NCI-H446 treated with DMSO at 0.1 percent for 48 hours (cell line): ENCODE measurements at regions not wholly inside any gene's neighbourhood (a gene's known extent, or its start where the extent isn't known, plus 50 kb on each side); places are given as distances from the start of the nearest gene placed in this dataset.
"Not testable (repeated sequence)": the region's sequence is repeated elsewhere in the genome, so short reads cannot be mapped to it uniquely, and the experiment has no call there.

Source experiments
- DNase-seq: peaks from one replicate; lab custom pipeline; 2025; lab: John Stamatoyannopoulos, UW

DNA sequence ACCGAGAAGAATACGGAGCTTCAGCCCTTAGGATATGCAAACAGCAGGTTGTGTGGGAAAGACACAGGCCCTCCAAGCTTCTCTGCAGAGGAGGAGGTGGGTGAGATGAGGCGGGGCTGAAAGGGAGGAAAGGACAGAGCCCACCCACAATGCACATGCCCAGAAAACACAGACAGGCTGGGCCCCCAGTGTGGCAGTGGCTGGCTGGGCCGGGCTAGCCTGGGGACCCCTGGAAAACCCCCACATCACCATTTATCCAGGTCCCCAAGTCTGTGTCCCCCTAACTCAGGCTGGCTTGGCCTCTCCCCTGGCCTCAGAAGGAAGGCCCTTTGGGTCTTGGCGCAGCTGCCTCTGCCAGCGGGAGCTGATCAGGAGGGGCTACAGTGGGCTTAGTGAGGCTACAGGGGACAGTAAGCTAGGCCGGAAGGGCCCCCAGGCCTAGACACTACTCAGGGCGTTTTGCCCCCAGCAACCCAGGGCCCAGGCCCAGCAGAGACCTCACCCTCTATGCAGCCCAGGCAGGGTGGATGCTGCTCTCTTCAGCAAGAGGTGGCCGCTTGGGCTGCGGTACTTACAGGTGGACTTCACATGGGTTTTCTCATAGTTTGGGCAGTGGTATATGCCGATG lies 119.5 kb downstream of the TUBA3C start:
- DNase-seq: no peak

DNA sequence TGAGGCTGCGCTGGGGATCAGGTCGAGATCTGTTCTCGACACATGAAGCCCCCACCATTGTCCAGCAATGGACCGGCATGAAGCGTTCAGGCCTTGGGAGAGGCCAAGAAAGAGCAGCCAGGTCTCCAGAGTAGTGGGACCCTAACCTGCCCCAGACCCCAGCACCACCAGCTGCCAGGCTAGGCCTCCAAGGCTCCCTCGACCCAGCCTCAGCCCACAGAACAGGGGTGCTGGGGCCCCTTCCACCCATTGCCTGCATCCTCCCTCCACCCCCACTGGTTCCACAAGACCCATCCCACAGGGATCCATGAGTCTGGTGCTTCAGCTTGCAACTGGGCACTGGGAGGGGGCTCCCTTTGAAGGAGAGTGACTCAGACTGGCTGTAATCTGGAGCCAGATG lies 120.3 kb downstream of the TUBA3C start:
- DNase-seq: no peak

DNA sequence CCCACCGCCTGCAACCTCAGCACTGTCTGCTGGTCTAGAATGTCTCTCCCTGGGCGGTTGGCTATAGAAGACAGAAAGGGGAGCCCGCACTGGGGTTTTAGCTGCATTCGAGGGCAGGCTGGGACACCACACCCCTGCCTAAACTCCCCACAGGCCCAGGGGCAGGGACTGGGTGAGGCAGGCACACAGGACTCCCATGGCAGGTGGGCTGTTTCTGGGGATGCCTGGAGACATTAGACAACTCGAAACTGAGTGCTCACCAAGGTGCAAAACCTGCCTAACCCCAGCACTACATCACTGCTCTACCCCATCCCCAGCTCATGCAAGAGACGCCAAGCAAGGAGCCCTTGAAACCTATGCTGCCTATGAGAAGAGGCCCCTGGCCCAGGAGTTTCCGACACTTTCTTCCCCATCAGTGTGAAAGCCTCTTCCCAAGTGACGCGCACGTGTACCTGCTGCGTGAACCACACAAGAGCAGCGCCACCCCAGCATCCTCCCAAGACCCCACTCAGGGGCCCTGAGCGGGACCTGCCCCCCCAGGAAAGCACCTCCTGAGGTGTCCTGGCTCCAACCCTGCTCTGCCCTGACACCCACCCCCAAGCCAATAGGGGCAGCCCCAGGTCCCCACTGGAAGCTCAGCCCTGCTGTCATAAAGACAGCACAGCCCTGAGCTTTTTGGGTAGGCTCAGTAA lies 121.2 kb downstream of the TUBA3C start:
- no peak for DNase-seq

DNA sequence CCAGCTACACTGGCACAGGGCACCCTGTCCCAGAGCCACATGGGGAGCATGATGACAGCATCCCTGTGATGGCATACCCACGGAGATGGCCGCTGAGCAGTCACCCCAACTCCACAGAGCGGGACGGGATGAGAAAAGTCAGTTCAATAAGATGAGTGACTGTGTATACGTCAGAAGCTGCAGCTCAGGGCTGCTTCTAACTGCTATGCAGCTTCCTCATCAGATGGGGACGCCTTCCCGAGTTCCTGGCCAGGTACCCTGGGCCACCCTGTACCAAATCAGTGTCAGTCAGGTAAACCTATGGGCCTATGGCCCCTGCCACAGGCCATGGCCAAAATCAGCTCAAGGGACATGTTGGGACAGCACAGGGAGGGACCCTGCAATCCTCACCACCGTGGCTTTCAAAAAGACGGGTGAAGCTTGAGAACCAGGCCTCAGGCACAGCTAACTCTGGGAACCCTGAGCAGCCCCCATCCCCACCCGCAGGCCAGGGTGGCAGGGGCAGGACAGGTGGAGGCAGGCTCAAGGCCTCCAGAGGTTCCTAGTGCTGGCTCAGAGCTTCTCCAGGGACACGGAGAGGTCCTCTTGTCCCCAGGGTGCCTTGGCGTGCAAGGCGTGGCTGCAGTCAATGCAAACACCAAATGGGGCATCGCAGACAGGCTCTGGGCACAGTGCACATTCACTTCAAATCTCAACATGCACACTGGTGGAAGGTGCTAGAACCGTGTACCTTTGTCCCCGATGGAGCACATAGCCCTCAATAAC lies 122.4 kb downstream of the TUBA3C start:
- DNase-seq: no peak

DNA sequence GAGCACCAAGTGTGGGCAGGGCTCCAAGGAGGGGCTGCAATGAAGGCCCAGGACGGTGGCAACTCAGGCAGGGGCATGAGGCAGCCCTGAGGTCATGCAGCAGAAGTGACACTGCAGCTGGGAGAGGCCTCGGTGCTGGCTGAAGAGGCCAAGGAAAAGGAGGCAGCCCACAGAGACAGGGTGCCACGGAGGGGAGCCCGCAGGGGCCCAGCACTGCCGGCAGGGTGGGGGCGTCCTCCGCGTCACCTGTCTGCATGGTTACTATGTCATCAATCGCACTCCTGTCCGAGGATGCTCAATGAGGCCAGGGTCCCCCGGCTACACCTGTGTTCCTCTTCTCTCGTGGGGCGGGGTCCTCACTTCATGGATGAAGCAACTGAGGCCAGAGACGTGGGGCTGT lies 123.1 kb downstream of the TUBA3C start:
- no peak for DNase-seq

DNA sequence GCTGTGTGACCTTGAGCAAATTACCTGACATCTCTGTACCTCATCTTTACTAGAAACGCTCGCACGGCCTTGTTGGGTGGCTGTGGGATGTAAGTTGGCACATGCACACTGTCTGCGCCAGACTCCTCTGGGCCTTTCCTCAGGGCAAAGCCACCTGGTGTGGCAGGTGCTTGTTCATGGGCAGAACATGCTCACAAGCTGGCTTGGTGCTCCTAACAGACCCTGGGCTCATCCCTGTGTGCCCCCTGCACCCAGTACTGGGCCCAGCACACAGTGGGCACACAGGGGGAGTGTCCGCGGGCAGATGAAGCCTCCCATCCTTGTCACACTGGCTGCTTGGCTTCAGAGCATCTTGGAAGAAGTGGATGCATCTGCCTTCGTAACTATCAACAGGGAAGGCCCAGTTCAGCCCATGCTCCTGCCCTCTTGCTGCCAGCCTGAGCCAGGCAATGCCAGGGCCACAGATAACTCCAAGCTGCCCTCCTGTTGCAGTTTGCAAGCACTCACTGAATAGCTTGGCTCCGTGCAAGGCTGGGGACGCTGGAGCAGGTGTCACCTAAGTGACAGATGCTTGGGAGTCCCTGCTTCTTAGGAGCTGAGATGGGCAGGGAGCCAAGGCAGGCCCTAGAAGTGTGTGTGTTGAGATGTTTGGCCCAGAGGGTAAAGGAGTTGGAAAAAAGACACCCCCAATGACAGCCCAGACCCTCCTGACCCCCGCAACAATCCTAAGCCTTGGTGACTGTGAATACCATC lies 123.9 kb downstream of the TUBA3C start:
- no peak for DNase-seq

DNA sequence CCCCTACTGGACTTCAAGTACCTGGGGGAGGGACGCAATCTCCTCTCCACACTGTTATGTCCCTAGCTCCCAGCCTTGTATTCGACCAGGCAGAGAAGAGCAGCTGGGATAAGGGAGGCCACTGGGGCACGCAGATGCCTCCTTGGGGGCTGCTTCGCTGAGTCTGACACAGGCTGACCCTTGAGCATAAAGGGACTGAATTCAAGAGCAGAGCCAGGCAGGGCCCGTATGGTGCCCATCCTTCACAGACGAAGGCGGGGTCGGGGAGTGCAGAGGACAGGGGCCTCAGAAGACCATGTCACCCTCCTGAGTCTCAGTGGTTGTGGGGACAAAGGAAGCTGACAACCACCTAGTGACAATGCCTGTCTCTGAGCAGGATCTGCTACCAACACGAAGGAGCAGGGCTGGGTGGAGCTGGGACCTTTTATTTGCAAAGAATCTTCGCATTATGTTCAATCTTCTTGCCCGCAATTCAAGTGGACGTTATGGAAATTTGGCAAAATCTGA lies 124.6 kb downstream of the TUBA3C start:
- no peak for DNase-seq

DNA sequence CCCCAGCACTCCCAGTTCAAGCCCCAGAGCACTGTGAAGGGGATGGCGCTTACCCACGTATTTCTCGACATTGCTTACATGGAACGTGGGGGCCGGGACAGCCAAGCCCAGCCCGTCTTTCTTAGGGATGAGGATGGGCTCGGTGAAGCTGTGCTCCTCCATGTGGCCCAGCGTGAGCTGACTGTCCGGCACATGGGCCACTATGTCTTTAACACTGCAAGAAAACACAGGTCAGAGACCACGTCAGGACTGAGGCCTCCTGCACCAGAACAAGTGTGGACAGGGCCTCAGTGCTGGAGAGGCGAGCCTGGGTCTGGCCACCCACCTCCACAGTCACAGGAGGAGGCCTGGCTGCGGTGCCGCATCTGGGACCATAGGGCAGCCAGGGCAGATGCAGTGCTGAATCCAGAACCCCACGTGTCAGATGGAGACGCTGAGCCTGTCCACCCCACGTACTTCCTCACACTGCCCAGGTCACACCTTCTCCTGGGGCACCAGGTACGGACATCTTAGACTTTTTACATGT lies 125.2 kb downstream of the TUBA3C start:
- DNase-seq: no peak

DNA sequence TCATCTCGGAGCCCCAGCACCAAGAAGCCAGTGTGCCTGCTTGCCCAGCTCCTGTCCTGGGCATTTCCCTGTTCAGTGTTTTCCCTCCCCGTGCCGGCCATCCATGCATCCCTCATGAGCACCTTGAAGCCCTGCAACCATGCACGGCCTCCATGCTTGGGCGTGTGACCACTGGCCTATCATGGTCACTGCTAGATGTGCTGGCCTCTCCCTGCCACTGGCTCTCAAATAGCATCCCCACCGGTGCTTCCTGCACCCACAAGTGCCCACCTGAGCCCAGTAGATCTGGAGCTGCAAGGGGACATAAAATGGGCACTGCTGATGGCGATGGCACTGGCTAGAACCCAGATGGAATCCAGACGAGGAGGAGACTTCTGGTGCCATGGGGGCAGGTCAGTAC lies 126.0 kb downstream of the TUBA3C start:
- no peak for DNase-seq

DNA sequence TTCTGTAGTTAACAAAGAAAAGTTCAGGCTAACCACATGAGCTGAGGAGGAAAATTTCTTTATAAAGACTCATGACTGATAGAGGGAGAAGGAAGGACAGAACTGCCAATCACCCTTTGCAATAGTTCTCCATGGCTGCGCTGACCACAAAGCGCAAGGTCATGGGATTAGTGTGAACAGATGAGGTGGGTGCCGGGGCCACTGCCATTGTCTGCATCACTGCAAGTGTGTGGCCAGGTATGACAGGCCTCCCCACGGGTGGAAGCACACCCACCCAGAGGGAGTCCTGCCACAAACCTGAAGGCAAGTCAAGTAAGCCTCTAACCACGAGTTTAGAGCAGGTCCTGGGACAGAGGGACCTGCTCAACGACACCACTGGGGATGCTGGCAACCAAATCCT lies 128.1 kb downstream of the TUBA3C start:
- no peak for DNase-seq

DNA sequence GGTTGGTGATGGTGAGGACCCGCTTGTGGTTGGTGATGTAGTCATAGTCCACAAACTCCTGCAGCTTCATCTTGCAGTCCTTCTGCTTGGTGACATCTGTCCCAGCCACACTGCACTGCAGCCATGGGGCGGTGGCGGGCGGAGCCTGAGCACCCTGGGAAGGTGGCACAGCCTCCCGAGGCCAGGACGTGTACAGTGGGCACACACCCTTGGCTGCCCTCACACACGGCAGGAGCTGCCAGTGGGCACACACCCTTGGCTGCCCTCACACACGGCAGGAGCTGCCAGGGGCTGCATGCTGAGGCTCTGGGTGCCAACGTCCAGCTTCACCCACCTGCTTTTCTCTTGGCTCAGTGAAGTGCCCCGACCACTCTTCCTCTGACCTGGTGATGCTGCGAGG lies 128.7 kb downstream of the TUBA3C start:
- no peak for DNase-seq

DNA sequence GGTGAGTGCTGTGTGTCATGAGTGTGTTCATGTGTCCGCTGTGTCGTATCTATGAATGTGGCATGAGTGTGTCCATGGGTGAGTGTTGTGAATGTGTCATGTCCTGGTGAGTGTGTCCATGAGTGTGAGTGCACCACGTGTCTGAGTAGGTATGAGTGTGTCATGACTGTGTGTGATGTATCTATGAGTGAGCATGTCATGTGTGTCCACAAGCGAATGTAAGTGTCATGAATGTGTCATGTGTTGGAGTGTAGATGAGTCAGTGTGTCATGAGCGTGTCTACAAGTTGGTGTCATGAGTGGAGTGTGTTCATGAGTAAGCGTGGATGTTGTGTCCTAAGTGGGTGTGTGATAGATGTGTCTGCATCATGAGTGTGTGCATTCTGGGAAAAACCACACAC lies 129.4 kb downstream of the TUBA3C start:
- no peak for DNase-seq

DNA sequence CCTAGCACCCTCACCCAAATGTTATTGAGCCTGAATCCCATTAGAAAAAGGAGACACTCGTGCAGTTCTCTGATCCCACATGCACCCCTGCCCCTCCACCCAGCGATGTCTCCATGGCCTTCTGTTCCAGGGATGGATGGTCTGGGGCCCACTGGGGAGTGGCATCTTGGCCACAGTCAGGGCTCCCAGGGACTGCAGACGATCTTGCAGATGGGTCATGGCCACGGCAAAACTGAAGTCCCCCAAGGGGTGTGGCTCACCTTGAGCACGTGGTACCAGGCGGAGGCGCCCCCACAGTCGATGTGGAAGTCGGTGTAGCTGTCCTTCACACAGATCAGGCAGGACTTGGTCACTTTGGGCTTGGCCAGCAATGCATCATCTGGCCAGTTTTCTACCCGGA lies 130.7 kb downstream of the TUBA3C start:
- no peak for DNase-seq

DNA sequence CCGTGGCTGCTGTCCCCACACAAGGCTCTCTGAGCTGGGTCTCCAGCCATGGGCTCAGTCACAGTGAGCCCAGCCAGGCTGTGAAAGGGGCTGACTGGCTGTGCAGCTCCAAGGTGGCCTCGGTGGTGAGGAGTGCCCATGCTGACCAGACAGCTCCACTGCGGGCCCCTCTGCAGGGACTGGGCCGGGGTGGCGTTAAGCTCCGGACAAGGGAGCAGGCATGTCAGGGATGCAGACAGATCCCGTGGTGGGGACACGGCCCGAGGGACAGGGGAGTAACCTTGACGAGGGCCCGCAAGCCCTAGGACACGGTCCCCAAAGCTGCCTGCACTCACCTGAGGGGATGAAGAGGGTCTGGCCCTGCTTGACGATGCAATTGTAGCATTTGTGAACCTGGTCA lies 132.0 kb downstream of the TUBA3C start:
- not testable (repeated sequence) for DNase-seq

DNA sequence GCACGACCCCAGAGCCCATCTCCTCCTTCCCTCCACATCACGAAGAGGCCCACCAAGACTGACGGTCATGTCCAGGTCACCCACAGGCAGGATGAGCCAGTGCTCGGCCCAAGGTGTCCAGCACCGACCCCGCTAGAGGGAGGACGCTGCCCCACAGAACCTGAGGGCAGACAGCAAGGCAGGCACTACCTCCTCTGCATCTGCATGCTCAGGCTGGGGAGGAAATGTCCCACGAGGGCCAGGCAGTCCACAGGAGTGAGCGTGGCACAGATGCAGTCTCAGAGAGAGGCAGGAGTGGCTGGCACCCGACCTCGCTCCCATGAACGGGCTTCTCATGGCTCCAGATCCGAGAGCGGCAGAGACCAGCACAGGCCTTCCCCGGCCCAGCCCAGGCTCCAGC lies 133.2 kb downstream of the TUBA3C start:
- no peak for DNase-seq

DNA sequence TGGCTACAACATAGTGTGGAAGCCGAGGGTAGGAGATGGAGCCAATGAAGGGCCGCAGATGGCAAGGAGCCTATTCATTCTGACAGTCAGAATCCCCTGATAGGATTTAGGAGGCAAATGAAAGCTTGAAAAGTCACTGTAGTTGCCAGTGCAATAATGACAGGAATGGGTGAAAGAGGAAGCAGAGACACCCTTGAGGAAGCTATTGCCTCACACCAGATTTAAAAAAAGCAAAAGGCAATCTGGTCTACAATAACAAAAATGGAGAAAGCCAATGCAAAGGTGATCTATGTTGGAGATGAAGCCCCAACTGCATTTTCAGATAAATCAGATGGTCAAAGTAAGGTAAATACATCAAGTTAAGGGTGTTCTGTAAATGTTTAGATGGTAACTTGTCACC lies 158.5 kb downstream of the TUBA3C start:
- DNase-seq: no peak

DNA sequence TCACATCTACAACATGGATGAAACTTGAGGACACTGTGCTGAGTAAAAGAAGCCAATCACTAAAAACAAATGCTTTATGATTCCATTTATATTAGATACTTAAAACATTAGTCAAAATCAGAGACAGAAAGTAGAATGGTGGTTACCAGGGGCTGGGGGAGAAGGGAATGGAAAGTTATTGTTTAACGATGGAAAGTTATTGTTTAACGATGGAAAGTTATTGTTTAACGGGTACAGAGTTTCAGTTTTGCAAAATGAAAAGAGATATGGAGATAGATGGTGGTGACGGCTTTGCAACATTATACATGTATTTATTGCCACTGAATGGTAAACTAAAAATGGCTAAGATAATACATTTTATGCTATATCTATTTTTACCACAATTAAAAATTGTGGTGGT lies 160.6 kb downstream of the TUBA3C start:
- no peak for DNase-seq

DNA sequence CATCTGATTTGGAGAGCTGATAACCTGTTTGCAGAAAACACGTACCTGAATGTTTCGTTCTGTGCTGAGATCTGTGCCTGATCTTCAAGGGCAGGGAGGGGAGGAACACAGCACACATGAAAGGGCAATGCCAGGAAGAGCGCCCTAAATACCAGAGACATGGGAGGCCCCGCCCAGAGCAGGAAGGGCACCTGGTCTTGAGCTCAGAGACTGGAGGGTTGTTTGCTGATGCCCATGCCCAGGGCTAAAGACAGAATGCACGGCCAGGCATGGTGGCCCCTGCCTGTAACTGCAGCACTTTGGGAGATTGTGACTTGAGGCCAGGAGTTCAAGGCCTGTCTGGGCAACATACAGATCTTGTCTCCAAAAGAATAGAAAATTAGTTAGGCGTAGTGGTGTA lies 183.2 kb downstream of the TUBA3C start:
- DNase-seq: no peak

DNA sequence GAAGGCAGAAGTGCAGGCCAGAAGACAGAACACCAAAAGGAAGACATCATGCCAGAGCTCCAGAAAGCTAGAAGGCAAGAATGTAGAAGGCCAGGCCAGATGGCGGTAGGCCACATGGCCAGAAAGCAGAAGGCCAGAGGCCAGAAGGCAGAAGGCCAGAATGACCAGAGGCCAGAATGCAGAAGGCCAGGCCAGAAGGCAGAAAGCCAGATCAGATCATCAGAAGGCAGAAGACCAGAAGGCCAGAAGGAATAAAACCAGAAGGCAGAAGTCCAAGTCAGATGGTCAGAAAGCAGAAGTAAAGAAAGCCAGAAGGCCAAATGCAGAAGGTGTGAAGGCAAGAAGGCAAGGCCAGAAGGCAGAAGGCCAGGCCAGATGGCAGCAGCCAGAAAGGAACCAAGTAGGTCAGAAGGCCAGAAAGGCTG lies 185.0 kb downstream of the TUBA3C start:
- no peak for DNase-seq

DNA sequence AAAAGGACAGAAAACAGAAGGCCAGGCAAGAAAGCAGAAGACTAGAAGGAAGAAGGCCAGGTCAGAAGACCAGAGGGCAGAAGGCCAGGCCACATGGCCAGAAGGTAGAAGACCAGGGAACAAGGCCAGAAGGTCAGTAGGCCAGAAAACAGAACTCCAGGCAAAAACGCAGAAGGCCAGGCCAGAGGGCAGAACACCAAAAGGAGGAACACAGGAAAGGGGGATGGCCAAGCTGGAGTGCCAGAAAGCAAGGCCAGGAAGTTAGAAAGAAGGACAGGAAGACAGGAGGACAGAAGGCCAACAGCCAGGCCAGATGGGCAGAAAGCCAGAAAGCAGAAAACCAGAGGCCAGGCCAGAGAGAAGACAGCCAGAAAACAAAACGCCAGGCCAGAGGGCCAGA lies 185.4 kb downstream of the TUBA3C start:
- DNase-seq: no peak

DNA sequence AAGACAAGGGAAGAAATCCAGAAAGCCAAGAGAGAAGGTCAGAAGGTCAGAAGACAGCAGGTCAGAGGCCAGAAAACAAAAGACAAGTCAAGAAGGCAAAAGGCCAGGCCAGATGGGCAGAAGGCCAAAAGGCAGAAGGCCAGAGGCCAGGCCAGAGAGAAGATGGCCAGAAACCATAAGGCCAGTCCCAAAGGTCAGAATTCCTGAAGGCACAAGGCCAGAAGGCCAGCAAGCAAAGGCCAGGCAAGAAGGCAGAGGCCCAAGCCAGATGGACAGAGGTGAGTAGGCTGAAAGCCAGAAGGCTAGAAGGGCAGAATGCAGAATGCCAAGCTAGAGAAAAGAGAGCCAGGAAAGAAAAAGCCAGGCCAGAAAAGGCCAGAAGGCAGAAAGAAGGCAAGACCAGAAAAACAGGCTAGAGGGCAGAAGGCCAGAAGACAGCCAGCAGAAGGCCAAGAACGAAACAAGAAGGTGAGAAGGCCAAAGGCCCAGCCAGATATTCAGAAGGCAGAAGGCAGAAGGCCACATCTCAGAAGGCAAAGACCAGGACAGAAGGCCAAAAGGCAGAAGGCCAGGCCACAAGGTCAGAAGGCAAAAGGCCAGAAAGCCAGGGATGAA lies 186.3 kb downstream of the TUBA3C start:
- DNase-seq: no peak
